GM03348 (cell line): ENCODE measurements at regions not wholly inside any gene's neighbourhood (a gene's known extent, or its start where the extent isn't known, plus 50 kb on each side); places are given as distances from the start of the nearest gene placed in this dataset.
A peak's percentile ranks its signal among the peaks of the same experiment; 100 is the strongest.
"Not testable (repeated sequence)": the region's sequence is repeated elsewhere in the genome, so short reads cannot be mapped to it uniquely, and the experiment has no call there.

Experiments used
- DNase-seq: peaks from one replicate; pipeline ENCODE4 v3.0.0; 2012; ENCODE audit warnings: low spot score

DNA sequence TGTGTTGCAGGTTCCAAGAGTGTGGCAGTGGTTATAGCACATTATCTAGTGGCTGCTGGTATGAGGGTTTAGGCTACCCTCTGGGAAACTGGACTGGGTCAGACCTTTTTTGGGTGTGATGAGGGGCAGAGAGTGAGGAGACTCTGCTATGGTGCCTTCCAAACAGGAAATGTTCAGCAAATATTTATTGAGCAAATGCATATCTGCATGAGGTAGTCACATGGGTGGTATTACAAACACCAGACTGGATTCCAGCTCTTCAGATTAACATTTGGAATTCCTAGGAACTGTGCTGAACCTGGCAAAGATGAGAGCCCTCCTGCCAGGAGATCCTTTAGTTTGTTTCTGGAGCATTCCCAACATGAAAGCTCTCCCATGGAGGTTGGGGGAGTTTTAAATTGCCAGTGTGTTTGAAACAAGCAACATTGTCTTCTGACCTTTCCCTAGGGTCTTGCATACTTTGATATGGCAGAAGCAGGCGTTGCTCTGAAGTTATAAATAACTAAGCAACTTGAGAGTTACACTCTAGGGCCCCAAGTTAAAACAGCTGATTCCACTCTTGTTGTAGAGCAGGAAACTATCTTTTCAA, 341.2 kb upstream of the C2CD4B start:
- DNase-seq, result peak; percentile 71

- DNase-seq, result no peak
Observed at GRCh38 chr15:62509395-62509958, 344.4 kb upstream of the C2CD4B start.

DNA sequence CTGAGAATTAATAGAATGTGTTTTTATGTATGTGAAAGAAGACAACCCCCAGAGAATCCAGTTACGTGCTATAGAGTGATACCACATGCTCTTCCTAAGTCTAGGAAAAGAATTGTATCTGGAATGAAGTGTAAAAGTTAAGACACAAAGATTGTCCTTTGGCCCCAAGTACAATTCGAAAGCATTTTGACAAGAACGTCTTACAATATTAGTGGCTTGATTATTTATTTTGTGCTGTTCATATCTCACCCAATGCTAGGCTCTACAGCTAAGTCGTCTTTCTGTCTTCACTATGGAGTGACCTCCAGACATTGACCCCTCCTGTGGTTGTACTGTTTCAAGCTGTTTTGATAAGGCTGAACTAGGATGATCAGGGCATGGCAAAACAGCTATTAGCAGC, 345.7 kb upstream of the C2CD4B start:
- no peak for DNase-seq

- no peak for DNase-seq
Observed at GRCh38 chr15:62512904-62513303, 347.8 kb upstream of the C2CD4B start.

GRCh38 chr15:62513893-62514292, 348.8 kb upstream of the C2CD4B start:
- no peak for DNase-seq

DNA sequence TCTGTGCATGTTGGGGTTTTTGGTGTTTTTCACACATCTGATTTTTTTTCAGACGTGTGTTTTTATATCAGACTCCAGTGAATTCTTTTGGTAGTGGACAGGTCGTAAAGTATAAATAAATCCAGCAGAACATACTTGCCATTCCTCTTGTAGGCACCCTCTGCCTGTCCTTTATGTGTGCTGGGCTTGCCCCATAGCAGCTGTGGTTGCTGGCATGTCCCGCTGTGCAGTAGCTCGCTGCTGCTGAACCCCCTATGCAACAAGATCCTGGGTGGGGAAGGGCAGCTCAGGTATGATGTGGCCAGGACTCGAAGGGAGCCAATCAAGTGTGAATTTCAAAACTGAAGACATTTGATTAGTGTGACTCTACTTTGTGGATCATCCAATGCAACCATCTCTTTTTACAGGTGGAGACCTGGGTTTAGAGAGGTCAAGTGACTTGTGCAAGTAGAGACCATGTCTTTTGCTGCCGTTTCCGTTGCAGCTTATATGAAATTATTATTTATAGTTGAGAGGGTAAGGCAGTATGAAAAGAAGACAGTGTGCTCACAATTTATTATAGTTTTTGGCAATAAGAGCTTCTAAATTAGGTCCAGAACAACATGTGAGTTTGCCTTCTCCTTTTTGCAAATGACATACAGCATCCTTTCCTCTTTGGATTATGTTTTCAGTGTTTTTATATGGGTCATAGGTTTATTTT, 350.8 kb upstream of the C2CD4B start:
- no peak for DNase-seq

DNA sequence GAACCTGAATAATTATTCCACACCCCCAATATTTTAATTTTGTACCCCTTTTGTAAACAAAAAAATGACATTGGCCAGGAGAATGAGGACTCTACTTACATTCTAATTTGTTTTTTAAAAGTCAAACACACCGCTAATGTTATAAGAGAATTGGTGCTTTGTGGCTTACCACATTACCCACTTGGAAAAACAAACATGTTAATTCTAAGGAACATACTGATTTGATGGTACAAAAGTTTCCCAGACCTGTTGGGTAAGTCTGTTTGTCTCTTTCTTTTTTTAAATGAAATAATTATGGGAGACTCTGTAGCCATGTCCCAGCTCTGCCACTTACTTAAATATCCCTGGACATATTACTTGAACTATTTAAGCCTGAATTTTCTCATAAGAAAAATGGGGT, 352.5 kb upstream of the C2CD4B start:
- no peak for DNase-seq

DNA sequence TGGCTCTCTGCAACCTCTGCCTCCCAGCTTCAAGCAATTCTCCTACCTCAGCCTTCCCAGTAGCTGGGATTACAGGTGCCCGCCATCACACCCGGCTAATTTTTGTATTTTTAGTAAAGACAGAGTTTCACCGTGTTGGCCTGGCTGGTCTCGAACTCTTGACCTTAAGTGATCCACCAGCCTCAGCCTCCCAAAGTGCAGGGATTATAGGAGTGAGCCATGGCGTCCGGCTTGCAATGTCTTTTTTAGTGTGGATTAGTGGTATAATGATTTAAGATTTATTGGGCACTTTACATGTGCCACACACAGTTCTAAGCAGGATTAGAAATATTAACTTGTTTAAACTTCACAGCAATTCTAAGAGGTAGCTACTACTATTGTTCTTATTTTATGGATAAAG, 353.6 kb upstream of the C2CD4B start:
- not testable (repeated sequence) for DNase-seq

DNA sequence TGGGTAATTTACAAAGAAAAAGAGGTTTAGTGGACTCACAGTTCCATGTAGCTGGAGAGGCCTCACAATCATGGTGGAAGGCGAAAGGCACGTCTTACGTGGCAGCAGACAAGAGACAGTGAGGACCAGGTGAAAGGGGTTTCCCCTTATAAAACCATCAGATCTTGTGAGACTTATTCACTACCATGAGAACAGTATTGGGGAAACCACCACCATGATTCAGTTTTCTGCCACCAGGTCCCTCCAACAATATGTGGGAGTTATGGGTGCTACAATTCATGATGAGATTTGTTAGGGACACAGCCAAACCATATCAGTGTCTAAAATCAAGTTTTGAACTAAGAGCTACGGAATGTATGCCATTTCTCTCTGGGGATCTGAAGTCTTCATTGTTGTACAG, 354.8 kb upstream of the C2CD4B start:
- no peak for DNase-seq

DNA sequence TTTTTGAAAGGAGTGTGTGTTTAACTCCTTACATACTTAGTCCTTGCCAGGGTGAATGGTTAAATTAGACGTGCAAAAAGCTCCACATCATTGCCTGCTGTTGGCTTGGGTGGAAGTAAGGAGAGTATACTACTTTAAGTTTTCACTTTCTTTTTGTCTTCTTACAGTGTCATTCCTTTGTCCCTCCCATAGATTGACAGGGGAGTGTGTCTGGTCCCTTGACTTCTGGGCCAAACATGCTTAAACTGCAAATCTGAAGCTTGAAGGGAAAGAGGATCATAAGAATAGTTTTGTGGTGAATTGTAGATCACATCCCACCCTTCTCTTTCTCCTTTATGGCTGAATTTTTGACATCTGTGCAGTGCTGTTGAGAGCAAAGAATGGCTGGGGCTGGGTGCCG, 355.8 kb upstream of the C2CD4B start:
- DNase-seq, result no peak

- DNase-seq, result no peak
Observed at GRCh38 chr15:62521396-62521795, 356.3 kb upstream of the C2CD4B start.

DNA sequence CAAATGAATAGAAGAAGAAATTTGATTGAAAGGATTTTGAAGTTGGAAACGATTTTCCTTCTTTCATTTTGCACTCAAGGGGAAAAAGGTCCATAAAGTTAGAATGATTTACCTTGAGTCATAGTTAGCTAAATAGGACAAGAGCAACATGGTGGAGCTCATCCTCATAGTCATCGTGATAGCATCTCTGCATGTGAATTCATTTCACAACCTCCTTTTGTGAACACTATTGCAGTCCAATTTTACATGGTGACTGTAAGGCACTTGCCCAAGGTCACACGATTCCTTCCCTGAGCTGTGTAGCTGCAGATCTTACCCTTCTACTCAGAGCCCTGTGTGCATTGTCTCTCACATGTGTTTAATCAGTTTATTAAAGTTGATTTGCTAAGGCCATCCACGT, 359.8 kb upstream of the C2CD4B start:
- peak; percentile 18 for DNase-seq

DNA sequence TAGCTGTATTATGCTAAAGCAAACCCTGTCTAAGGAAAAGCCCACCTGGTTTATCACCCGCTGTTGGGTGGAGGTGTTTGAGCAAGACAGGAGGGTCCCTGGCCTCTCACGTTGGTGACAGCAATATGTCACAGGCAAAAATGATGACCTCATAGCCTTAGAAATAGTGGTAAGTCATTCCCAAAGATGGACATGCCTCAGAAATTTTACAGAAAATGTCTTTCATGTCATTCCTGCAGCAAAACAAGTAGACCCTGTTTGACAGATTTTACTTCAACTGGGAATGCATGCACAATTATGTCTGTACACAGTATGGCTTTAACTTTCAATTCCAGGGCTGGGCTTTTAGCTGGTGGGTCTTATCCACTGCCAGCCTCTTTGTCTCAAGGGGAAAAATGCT, 362.3 kb upstream of the C2CD4B start:
- DNase-seq, result no peak

DNA sequence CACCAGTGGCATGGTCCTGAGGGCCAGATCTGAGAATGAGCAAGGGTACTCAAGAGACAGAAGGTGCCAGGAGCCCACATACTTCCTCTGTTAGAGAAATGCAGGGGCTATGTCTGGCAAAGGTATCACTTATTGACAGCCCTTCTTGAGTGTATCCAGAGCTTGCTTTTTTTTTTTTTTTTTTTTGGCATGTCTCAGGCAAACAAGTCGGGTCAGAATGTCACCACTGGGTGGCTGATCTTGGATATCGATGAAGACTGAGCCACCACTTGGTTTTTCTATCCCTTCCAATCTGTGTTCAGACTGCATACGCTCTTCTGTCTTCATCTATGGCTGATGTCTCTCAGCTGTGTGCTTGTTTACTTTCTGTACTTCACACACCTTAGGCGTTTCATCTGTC, 363.4 kb upstream of the C2CD4B start:
- no peak for DNase-seq

DNA sequence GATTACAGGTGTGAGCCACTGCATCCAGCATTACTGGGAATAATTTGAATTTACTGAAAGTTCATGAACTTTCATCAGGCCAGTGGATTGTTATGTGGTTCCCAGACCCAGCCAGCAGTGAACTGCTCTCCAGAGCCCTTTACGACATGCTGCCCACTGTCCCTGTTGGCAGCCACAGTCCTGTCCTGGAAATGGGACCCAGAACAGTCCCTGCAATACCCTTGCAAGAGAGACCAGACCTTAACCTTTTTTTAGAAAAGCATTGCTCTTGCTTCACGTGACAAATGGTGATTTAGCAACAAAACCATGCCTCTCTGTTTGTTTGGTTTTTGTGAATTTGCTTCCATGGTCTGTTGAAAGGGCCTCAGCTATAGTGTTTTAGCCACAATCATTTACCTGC, 367.3 kb upstream of the C2CD4B start:
- DNase-seq, result no peak

GRCh38 chr15:62533687-62534086, 368.6 kb upstream of the C2CD4B start:
- DNase-seq, result no peak

DNA sequence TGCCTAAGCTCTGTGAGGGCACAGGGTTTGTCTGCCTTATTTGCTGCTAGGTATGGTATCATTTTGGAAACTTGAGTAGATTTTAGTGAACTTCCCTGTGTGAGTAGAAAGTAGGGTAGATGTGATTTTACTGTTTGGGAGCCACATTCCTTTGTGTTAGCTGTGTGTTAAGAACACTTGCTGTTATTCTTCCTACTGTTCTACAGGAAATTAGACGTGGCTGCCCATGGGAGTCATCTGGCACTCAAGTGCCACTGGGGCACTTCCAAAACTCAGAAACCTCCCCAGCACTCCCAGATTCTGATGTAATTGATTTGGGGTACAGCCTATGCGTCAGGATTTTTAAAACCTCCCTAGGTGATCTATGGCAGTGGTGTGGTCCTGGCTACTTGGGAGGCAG, 369.9 kb upstream of the C2CD4B start:
- DNase-seq, result peak; percentile 25

- no peak for DNase-seq
Observed at GRCh38 chr15:62539236-62539635, 374.2 kb upstream of the C2CD4B start.

- no peak for DNase-seq
Observed at GRCh38 chr15:62541250-62541649, 376.2 kb upstream of the C2CD4B start.

GRCh38 chr15:62541846-62542245, 376.8 kb upstream of the C2CD4B start:
- no peak for DNase-seq

- DNase-seq, result no peak
Observed at GRCh38 chr15:62544446-62544845, 379.4 kb upstream of the C2CD4B start.

GRCh38 chr15:62545467-62546227, 380.6 kb upstream of the C2CD4B start:
- DNase-seq, result peak; percentile 70

- DNase-seq, result no peak
Observed at GRCh38 chr15:62546628-62547027, 381.5 kb upstream of the C2CD4B start.
